ENCODE measurements at regions not wholly inside any gene's neighbourhood (a gene's known extent, or its start where the extent isn't known, plus 50 kb on each side); places are given as distances from the start of the nearest gene placed in this dataset.
A peak's percentile ranks its signal among the peaks of the same experiment; 100 is the strongest.

GRCh38 chr5:7078101-7078500, 317.8 kb upstream of the ADCY2 start:
- H3K4me1 ChIP-seq, result no peaks in the 10 kb centered on the region
- H3K9ac ChIP-seq (ENCODE audit: low read depth in 2 of 2, low read length in 2 of 2), result no peak overlapping the region
- TF ChIP-seq, protein P1, sequence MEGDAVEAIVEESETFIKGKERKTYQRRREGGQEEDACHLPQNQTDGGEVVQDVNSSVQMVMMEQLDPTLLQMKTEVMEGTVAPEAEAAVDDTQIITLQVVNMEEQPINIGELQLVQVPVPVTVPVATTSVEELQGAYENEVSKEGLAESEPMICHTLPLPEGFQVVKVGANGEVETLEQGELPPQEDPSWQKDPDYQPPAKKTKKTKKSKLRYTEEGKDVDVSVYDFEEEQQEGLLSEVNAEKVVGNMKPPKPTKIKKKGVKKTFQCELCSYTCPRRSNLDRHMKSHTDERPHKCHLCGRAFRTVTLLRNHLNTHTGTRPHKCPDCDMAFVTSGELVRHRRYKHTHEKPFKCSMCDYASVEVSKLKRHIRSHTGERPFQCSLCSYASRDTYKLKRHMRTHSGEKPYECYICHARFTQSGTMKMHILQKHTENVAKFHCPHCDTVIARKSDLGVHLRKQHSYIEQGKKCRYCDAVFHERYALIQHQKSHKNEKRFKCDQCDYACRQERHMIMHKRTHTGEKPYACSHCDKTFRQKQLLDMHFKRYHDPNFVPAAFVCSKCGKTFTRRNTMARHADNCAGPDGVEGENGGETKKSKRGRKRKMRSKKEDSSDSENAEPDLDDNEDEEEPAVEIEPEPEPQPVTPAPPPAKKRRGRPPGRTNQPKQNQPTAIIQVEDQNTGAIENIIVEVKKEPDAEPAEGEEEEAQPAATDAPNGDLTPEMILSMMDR (IDR thresholded peaks at IDR 0.05), result no peak
- H3K36me3 ChIP-seq, result no peaks in the 10 kb centered on the region
- peaks cover 3% of the 10 kb centered on the region for H3K27me3 ChIP-seq
- intact Hi-C loops (cut with DNase I), result loop anchor here (10.0 kb wide), 1 partner anchor 317 kb away; the partner anchor contains the start of gene ADCY2
- H3K27ac ChIP-seq, result no peak overlapping the region
- no peaks in the 10 kb centered on the region for H3K9me3 ChIP-seq
- DNase-seq, result no peak
- H3K4me3 ChIP-seq, result no peak overlapping the region

DNA sequence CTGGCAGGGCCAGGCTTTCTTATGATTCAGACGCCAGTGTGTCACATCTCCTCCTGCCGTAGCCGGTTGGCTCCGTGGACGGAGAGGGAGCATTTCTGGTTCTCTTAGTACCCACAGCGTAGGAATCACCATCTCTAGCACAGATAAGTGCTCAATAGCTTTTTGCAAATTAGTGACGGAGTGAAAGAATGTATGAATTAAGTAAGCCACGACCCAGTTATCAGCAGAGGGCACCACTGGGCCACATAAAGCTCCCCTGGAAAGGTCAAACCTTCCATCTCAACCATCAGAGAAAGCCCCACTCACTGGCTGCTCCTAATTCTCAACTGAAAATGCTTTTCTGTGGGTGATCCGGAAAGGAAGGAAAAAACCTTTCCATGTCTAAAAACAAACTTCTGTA, 317.0 kb upstream of the ADCY2 start:
- Histone ChIP-seq H3K9me3 (no peaks in the 10 kb centered on the region), H3K36me3 (no peaks in the 10 kb centered on the region), H3K27ac (no peak overlapping the region), H3K9ac (ENCODE audit: low read depth in 2 of 2, low read length in 2 of 2) (no peak overlapping the region), H3K4me3 (no peak overlapping the region), H3K4me1 (no peaks in the 10 kb centered on the region), H3K27me3 (peaks cover 3% of the 10 kb centered on the region)
- peak; percentile 20 for DNase-seq
- intact Hi-C loops (cut with DNase I), result loop anchor here (10.0 kb wide), 1 partner anchor 316 kb away; the partner anchor contains the start of gene ADCY2
- TF ChIP-seq, protein P1 (IDR thresholded peaks at IDR 0.05), result peak; percentile 11

- Histone ChIP-seq H3K27me3 (peaks cover 3% of the 10 kb centered on the region), H3K9me3 (no peaks in the 10 kb centered on the region), H3K36me3 (no peaks in the 10 kb centered on the region), H3K27ac (no peak overlapping the region), H3K4me1 (no peaks in the 10 kb centered on the region), H3K9ac (ENCODE audit: low read depth in 2 of 2, low read length in 2 of 2) (no peak overlapping the region), H3K4me3 (no peak overlapping the region)
- TF ChIP-seq, protein P1 (IDR thresholded peaks at IDR 0.05), result no peak
- intact Hi-C loops (cut with DNase I), result no loop called here
- DNase-seq, result no peak
Observed at GRCh38 chr5:7080501-7080900, 315.4 kb upstream of the ADCY2 start.

GRCh38 chr5:7087719-7088297, 308.1 kb upstream of the ADCY2 start:
- H3K27ac ChIP-seq, result no peak overlapping the region
- intact Hi-C loops (cut with DNase I), result no loop called here
- no peaks in the 10 kb centered on the region for H3K4me1 ChIP-seq
- H3K36me3 ChIP-seq, result no peaks in the 10 kb centered on the region
- no peak overlapping the region for H3K4me3 ChIP-seq
- no peaks in the 10 kb centered on the region for H3K27me3 ChIP-seq
- no peak overlapping the region for H3K9ac ChIP-seq (ENCODE audit: low read depth in 2 of 2, low read length in 2 of 2)
- DNase-seq, result no peak
- TF ChIP-seq, protein P1 (IDR thresholded peaks at IDR 0.05), result no peak
- no peaks in the 10 kb centered on the region for H3K9me3 ChIP-seq

DNA sequence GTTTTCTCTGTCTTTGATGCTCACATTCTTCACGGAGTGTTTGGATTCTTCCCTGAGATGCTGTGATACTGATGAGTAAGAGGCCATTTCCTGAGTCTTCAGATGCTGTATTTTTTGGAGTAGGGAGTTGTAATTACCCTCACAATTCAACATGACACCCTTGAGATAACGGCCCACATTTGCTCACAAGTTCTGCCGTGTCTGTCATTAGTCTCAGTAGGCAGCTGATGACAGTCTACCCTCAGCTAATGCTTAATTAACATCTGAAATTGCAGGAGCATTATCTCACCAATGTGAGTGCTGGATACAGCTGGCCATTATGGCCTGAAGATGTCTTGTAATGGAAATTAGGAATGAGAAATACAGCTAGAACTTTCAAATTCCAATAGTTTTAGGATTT, 307.1 kb upstream of the ADCY2 start:
- TF ChIP-seq, protein P1 (IDR thresholded peaks at IDR 0.05), result no peak
- H3K4me1 ChIP-seq, result no peaks in the 10 kb centered on the region
- H3K9me3 ChIP-seq, result no peaks in the 10 kb centered on the region
- no peaks in the 10 kb centered on the region for H3K36me3 ChIP-seq
- no peak overlapping the region for H3K27ac ChIP-seq
- H3K4me3 ChIP-seq, result no peak overlapping the region
- H3K27me3 ChIP-seq, result no peaks in the 10 kb centered on the region
- intact Hi-C loops (cut with DNase I), result no loop called here
- no peak overlapping the region for H3K9ac ChIP-seq (ENCODE audit: low read depth in 2 of 2, low read length in 2 of 2)
- no peak for DNase-seq
